Choroid plexus epithelial cell (primary cell): ENCODE measurements at regions not wholly inside any gene's neighbourhood (a gene's known extent, or its start where the extent isn't known, plus 50 kb on each side); places are given as distances from the start of the nearest gene placed in this dataset.

Experiments used
- DNase-seq: peaks from one replicate; pipeline ENCODE4 v3.0.0-alpha.2; 2010; ENCODE audit warnings: low read depth
- H3K4me3 ChIP-seq: 2 replicates; pipeline ENCODE4 v1.5.1; 2011; ENCODE audit warnings: low read depth, mild to moderate bottlenecking, control low read depth, low read length, moderate library complexity
- CTCF ChIP-seq: conservative IDR thresholded peaks from 2 replicates; pipeline ENCODE4 v1.5.1; 2011; ENCODE audit warnings: low read depth, mild to moderate bottlenecking, control low read depth, inconsistent platforms, low read length, moderate library complexity

DNA sequence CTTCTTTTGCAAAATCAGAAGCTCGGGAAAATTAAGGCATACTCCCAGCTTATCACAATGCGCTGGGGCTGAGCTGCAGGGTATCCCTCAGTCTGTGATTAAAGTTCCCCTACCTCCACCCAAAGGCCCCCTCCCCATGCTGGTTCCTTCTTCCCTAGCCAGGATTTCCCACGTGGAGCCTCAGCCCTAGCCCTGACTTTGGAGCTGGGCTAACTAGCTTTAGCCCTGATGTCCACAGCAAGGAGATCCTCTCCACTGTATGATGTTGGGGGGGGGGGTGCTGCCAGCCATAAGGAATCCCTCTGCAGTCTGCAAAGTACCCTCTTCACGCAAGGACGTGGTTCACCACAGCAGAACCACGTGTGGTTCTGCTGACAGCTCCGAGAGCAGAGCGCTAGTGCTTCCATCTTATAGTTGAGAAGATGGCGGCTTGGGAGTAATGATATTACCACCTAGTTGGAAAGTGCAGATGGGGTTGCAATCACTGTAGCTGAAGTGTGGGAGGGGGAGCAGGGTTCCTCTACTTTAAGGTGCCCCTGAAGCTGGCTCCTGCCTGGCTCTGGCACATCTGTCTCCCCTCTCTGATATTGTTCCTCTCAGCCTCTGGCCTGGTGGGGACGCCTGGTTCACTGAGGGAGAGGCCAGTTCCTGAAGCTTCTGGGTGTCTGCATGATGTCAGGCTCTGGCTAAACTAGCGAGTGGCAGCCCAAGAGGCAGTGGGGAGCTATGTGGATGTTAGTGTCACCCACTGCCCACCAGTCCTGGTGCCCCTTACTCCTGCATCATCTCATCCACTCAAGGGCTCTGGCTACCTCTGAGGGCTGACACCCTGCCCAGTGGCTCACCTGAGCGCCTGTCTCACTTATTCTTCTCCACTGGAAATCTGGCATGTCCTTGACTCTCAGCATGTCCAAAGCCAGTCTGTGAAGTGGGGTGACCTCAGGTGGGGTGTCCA, 270.7 kb downstream of the RPS24 start:
- no peak for DNase-seq
- no peak overlapping the region for H3K4me3 ChIP-seq
- TF ChIP-seq CTCF: no peak

DNA sequence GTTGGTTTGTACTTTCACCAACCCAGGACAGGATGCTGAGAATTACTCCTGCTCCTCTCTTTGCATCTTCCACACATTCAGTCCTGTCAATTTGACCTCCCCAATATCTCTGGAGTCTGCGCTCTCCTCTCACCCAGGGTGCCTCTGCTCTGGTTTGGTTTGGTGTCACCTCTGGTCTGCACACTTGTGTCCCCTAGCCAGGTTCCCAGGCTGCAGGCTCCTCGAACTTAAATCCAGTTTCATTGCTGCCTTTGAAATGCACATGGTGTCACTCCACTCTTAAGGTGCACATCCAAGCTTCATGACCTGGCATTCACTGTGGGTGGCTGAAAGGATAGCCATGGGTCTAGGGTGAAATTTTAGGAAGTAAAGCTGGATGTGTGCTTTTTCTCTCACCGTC, 271.6 kb downstream of the RPS24 start:
- no peak overlapping the region for H3K4me3 ChIP-seq
- no peak for TF ChIP-seq CTCF
- DNase-seq: no peak

DNA sequence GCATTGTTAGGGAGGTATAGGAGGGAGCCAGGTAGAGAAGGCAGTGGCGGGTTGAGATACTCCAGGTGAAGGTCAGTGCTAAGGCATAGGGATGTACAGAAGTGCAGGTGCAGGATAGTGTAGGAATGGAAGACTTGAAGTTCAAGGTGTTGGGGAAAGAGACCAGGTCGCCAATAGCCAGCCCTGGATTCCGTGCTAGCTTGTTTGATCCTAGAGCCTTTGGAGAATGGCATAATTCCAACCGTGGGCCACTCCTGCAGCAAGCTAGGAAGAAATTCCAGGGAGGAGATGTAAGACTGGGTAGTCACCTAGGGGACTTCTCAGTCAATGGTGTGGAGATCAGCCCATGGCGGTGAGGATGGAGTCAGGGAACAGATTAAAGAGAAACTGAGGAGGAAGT, 272.7 kb downstream of the RPS24 start:
- no peak for DNase-seq
- no peak for TF ChIP-seq CTCF

GRCh38 chr10:78307576-78307975, 273.9 kb downstream of the RPS24 start:
- no peak for TF ChIP-seq CTCF
- no peak overlapping the region for H3K4me3 ChIP-seq
- no peak for DNase-seq

More for the DNA sequence above, 272.7 kb downstream of the RPS24 start:
- no peak overlapping the region for H3K4me3 ChIP-seq

DNA sequence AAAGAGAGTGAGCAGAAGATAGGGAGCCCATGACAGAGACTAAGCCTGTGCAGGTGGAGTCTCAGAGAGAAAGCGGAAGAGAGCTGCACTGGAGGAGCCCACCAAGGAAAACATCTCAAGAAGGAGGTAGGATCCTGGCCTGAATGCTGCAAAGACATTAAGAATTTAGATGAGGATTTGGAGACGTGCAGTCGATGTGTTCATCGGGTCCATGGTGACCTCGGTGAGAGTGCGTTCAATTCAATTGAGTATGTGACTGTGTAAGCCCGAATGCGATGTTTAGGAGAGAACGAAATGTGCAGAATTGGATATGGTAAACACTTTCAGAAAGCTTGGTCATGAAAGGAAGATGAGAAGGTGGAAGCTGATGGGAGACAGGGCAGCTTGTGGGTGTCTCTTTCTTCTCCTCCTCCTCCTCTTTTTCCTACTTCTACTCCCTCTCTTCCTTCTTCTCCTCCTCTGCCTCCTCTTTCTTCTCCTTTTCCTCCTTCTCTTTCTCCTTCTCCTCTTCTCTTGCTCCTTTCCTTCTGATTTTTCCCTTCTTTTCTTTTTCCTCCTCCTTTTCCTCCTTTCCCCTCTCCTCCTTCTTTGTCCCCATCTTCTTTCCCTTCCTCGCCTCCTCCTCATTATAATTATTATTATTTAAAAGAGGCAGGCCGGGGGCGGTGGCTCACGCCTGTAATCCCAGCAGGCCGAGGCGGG, 276.0 kb downstream of the RPS24 start:
- H3K4me3 ChIP-seq: no peak overlapping the region
- TF ChIP-seq CTCF: no peak
- no peak for DNase-seq

DNA sequence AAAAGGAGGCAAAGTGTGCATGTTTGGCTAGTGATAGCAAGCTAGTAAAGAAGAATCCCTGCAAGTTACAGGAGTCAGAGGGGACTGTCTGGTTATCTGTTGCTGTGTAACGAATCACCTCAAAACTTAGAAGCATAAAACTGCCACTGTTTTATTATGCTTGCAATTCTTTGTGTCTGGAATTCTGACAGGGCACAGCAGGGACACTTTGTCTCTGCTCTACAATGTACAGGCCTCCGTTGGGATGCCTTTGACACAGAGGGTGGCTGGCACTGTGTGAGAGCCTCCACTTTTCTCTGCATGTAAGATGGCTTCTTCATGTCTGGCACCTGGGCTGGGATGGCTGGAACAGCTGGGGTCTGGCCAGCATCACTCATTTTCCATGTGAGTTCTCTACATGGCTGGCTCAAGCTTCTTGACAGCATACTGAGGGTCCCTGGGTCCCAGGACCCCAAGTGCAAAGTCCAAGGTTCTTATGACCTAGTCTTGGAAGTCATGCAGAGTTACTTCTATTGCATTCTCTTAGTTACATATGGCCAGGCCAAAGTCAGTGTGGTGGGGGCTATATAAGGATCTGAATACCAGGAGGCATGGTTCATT, 276.9 kb downstream of the RPS24 start:
- no peak overlapping the region for H3K4me3 ChIP-seq
- no peak for DNase-seq
- no peak for TF ChIP-seq CTCF
